BLaER1 (cell line): ENCODE measurements at regions not wholly inside any gene's neighbourhood (a gene's known extent, or its start where the extent isn't known, plus 50 kb on each side); places are given as distances from the start of the nearest gene placed in this dataset.
A peak's percentile ranks its signal among the peaks of the same experiment; 100 is the strongest.

Source experiments
- H3K27ac ChIP-seq: shearing (Covaris generic); formaldehyde crosslinking; 2 replicates; pipeline ENCODE4 v1.8.1; 2022
- H3K27me3 ChIP-seq: shearing (Covaris generic); formaldehyde crosslinking; 2 replicates; pipeline ENCODE4 v1.8.1; 2022
- H3K36me3 ChIP-seq: shearing (Covaris generic); formaldehyde crosslinking; 2 replicates; pipeline ENCODE4 v1.8.1; 2022
- H3K4me1 ChIP-seq: shearing (Covaris generic); formaldehyde crosslinking; 2 replicates; pipeline ENCODE4 v1.8.1; 2022
- H3K4me2 ChIP-seq: shearing (Covaris generic); formaldehyde crosslinking; 2 replicates; pipeline ENCODE4 v1.8.1; 2022
- H3K4me3 ChIP-seq: shearing (Covaris generic); formaldehyde crosslinking; 2 replicates; pipeline ENCODE4 v1.8.1; 2022
- H3K9ac ChIP-seq: shearing (Covaris generic); formaldehyde crosslinking; 2 replicates; pipeline ENCODE4 v1.8.1; 2022
- H3K9me3 ChIP-seq: shearing (Covaris generic); formaldehyde crosslinking; 2 replicates; pipeline ENCODE4 v1.8.1; 2022
- H4K20me1 ChIP-seq: shearing (Covaris generic); formaldehyde crosslinking; 2 replicates; pipeline ENCODE4 v1.8.1; 2022
- Cebpa-rat ChIP-seq: shearing (Covaris generic); IDR thresholded peaks from 2 replicates; pipeline ENCODE4 v1.8.1; 2022

DNA sequence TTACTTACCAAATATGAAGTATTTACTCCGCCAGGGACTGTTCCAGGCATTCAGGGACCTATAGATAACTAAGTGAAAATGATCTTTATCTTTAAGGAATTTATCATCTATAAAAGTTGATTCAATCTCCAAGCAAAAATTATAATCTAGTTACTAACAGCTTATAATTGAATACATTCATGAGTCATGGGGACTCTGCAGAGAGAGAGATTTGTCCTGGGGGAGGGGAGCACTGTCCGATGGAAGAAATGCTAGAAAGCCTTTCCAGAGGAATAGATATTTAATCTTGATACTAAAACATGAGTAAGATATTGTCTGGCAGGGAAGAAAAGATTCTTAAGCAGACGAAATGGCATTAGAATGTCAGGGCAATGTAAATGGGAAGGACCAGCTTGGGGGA is 139.3 kb downstream of the CD164 start:
- no peaks in the 10 kb centered on the region for H3K36me3 ChIP-seq
- TF ChIP-seq Cebpa-rat, result no peak
- H3K4me3 ChIP-seq, result no peak overlapping the region
- no peak overlapping the region for H3K4me2 ChIP-seq
- peaks cover 25% of the 10 kb centered on the region for H3K4me1 ChIP-seq
- no peak overlapping the region for H3K27ac ChIP-seq
- H3K9me3 ChIP-seq, result no peaks in the 10 kb centered on the region
- H3K9ac ChIP-seq, result no peak overlapping the region
- no peaks in the 10 kb centered on the region for H3K27me3 ChIP-seq
- no peaks in the 10 kb centered on the region for H4K20me1 ChIP-seq

DNA sequence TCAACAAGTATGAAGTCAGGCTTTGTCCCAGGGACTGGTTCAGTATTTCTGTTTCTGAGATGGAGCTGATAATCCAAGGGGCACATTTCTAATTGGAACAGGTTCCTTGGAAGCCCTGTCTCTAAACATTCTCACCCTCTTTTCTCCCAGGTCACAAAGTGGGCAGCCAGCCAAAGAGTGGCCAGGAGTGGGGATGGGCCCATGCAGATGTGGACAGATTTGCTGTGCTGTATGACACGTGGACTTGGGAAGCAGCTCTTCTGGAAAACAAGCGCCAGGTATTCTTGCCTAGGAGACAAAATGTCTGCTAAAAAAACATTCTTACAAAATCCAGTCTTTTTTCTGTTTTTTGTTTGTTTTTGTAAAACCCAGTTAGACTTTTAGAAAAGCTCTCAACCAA is 140.2 kb downstream of the CD164 start:
- no peak for TF ChIP-seq Cebpa-rat
- Histone ChIP-seq H3K9ac (no peak overlapping the region), H3K4me1 (peaks cover 25% of the 10 kb centered on the region), H3K27ac (no peak overlapping the region), H4K20me1 (no peaks in the 10 kb centered on the region), H3K9me3 (no peaks in the 10 kb centered on the region), H3K36me3 (no peaks in the 10 kb centered on the region), H3K4me3 (no peak overlapping the region), H3K27me3 (no peaks in the 10 kb centered on the region), H3K4me2 (no peak overlapping the region)

DNA sequence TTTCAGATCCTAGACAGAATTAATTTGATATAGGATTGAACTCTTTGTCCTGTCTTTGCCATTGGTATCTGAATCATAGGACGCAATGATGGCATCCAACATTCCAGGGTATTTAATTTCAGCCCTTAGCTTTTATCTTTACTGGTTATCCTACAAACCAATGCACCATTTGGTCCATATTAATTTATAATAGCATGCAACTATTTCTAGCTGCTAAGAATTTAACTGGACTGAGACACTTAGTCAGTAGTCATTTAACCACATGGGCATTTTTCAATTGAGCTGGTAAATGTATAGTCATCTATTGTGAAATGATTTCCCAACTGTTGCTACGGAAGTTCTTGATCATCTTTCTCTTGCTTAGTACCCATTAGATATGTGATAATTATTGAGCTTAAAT is 141.1 kb downstream of the CD164 start:
- no peaks in the 10 kb centered on the region for H3K36me3 ChIP-seq
- no peak overlapping the region for H3K27ac ChIP-seq
- H3K4me1 ChIP-seq, result peaks cover 25% of the 10 kb centered on the region
- no peaks in the 10 kb centered on the region for H3K9me3 ChIP-seq
- no peak overlapping the region for H3K9ac ChIP-seq
- no peak for TF ChIP-seq Cebpa-rat
- H3K4me2 ChIP-seq, result peak overlapping the region; percentile 79
- H4K20me1 ChIP-seq, result no peaks in the 10 kb centered on the region
- no peak overlapping the region for H3K4me3 ChIP-seq
- H3K27me3 ChIP-seq, result no peaks in the 10 kb centered on the region

DNA sequence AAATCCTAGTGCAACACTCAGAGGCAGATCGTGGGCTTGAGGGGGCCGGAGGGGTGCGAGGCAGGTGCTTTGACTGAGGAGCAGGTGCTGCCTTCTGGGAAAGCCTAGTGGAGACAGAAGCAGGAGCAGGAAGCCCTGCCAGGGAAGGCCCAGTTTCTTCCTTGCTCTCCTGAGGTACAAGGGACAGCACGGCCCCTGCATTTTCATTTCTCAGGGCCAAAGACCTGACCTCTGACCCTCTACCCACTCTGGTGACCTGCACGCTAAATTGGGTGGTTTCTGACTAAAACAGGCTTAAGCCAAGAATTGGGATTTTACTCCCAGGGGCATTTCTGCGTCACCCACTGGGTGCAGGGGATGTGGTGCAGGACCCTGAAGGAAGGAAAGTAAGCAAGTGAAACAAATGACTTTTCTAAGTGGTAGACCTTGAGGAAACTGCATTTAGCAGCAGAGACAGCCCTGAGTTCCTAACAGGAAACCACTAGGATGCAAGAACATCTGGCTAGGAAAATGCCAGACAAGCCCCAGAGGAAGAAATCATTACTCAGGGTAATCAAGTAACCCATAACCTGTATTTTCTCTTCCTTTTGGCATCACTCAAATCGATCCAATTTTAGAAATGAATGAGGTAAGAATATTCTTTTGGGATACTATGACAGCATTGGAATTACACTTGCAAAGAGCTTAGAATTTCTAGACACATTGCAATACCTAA is 141.7 kb downstream of the CD164 start:
- H3K36me3 ChIP-seq, result no peaks in the 10 kb centered on the region
- H3K27ac ChIP-seq, result peak overlapping the region; percentile 57
- no peak for TF ChIP-seq Cebpa-rat
- no peaks in the 10 kb centered on the region for H3K9me3 ChIP-seq
- H3K4me2 ChIP-seq, result peak overlapping the region; percentile 79
- no peak overlapping the region for H3K4me3 ChIP-seq
- peak overlapping the region; percentile 57 for H3K9ac ChIP-seq
- H4K20me1 ChIP-seq, result no peaks in the 10 kb centered on the region
- H3K4me1 ChIP-seq, result peaks cover 25% of the 10 kb centered on the region
- no peaks in the 10 kb centered on the region for H3K27me3 ChIP-seq

DNA sequence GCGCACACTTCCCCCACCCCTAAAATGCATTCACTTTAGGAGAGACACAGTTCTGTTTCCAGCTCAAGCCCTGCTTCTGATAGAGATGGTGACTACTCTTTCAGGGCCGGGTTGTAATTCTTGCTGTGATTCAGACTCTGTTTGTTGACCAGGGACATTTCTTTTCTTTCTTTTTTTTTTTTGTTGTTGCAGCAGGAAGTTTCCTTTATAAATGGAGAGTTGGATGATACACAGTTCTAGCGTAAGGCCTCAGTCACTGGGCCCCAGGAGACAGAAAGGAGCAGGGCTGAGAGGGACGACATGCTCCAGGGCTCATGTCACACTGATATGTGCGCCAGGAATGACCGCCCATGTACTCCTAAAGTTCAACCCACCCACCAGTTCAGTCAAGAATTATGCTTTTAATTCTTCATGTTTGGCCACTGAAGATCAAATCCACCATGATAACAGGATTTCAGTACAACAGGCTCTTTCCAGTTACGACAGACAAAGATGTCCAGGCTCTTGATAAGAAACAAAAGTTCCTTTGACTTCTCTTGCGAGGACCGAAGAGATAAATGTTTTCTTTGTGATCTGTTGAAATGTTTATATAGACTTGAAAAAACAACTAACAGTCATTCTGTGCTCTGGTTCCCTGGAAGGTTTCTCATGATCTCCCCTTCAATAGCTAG is 142.5 kb downstream of the CD164 start:
- H3K4me2 ChIP-seq, result peak overlapping the region; percentile 79
- H3K9me3 ChIP-seq, result no peaks in the 10 kb centered on the region
- peaks cover 25% of the 10 kb centered on the region for H3K4me1 ChIP-seq
- no peak for TF ChIP-seq Cebpa-rat
- H4K20me1 ChIP-seq, result no peaks in the 10 kb centered on the region
- H3K36me3 ChIP-seq, result no peaks in the 10 kb centered on the region
- H3K4me3 ChIP-seq, result no peak overlapping the region
- peak overlapping the region; percentile 57 for H3K9ac ChIP-seq
- H3K27me3 ChIP-seq, result no peaks in the 10 kb centered on the region
- peak overlapping the region; percentile 57 for H3K27ac ChIP-seq

DNA sequence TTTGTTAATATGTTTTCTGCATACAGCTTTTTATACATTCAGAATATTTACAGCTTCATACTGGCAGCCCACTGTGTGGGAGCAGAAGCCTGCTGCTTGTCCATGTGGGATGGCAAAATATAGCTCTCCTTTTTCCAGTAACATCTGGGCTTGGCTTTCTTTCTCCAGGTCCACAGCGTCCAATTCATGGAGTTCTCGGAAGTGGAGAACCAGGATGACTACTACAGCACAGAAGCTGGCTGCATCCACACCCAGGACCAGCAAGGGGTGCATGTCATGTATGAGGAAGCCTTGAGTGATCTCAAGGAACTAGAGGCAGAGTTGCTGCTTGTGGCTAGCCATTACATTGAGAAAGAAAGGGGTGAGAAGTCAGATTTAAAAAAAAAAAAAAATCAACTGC is 143.1 kb downstream of the CD164 start:
- no peaks in the 10 kb centered on the region for H3K36me3 ChIP-seq
- H3K4me1 ChIP-seq, result peaks cover 25% of the 10 kb centered on the region
- no peaks in the 10 kb centered on the region for H3K9me3 ChIP-seq
- H3K4me3 ChIP-seq, result no peak overlapping the region
- H3K27me3 ChIP-seq, result no peaks in the 10 kb centered on the region
- no peak overlapping the region for H3K27ac ChIP-seq
- H3K4me2 ChIP-seq, result 0 out of 2 replicates have a peak overlapping the region, but pooled peaks have one; percentile 1
- no peaks in the 10 kb centered on the region for H4K20me1 ChIP-seq
- TF ChIP-seq Cebpa-rat, result no peak
- H3K9ac ChIP-seq, result no peak overlapping the region

DNA sequence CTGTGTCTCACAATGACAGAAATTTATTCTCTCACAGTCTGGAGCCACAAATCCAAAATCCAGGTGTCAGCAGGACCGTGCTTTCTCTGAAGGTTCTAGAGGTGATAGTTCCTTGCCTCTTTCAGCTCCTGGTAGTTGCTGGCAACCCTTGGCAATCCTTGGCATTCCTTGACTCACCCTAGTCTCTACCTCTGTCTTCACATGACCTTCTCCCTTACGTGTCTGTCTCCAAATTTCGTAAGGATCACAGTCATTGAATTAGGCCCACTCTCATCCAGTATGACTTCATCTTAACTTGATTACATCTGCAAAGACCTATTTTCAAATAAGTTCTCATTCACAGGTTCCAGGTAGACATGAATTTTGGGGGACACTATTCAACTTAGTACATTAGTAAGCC is 143.1 kb downstream of the CEP57L1 start:
- Histone ChIP-seq H3K9me3 (no peaks in the 10 kb centered on the region), H3K9ac (no peak overlapping the region), H3K4me1 (peaks cover 25% of the 10 kb centered on the region), H3K4me3 (no peak overlapping the region), H3K27me3 (no peaks in the 10 kb centered on the region), H3K4me2 (no peak overlapping the region), H4K20me1 (no peaks in the 10 kb centered on the region), H3K27ac (no peak overlapping the region), H3K36me3 (no peaks in the 10 kb centered on the region)
- TF ChIP-seq Cebpa-rat, result no peak

DNA sequence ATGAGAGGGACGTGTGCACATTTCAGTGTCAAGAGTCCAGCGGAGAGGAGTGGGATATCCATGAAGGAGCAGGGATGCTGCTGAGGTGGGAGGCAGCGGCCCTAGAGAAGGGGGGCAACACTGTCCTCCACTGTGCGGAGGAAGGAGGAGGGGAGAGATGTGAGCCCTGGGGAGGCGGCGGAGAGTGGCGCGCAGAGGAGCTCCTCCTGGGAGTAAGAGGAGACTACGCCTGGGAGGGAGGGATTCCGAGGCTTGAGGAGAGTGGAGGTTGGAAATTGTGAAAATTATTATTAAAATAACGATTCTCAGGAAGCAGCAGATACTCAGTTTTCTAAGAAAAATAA is 142.7 kb downstream of the CEP57L1 start:
- H3K27ac ChIP-seq, result no peak overlapping the region
- no peak overlapping the region for H3K4me2 ChIP-seq
- H3K9ac ChIP-seq, result no peak overlapping the region
- H3K27me3 ChIP-seq, result no peaks in the 10 kb centered on the region
- no peak for TF ChIP-seq Cebpa-rat
- H3K4me3 ChIP-seq, result no peak overlapping the region
- H4K20me1 ChIP-seq, result no peaks in the 10 kb centered on the region
- H3K36me3 ChIP-seq, result no peaks in the 10 kb centered on the region
- H3K4me1 ChIP-seq, result peaks cover 25% of the 10 kb centered on the region
- no peaks in the 10 kb centered on the region for H3K9me3 ChIP-seq

DNA sequence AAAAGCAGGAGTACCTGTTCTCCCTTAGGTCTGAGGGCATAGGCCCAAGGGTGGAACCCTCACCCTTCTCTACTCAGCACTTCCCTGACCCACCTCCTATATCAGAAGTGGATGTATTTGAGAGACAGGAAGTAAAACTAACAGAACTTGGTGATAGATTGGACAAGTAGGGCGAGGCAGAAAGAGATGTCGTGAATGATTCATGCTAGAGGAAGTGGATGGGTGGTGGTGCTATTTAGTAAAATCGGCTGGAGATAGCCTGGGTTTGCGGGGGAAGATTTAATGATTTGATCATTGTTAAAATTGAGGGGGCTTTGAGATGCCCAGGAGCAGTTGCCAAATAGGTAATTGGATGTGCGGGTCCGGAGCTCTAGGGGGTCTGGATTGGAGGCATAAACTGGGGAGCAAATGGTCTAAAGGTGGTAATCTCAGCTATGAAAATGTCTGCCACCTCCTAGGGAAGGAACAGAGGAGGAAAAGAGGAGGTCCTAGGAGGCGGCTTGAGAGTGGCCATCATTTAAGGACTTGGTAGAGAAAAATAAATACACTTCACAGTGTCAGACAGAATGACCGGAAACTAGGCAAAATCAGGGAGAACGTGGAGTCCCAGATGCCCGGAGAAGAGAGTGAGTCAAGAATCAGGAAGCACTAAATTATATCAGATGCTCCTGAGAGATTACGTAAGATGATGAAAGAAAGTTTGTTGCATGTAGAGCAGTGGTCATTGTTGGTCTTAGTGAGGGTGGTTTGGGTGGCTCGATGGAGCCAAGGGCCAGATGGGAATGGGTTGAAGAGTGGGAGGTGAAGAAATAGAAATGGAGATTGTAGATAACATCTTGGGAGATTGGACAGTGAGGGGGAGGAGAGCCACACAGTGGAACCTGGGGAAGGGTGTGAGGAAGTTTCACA is 142.0 kb downstream of the CEP57L1 start:
- no peaks in the 10 kb centered on the region for H4K20me1 ChIP-seq
- no peaks in the 10 kb centered on the region for H3K36me3 ChIP-seq
- no peaks in the 10 kb centered on the region for H3K9me3 ChIP-seq
- H3K27ac ChIP-seq, result no peak overlapping the region
- peaks cover 25% of the 10 kb centered on the region for H3K4me1 ChIP-seq
- H3K4me2 ChIP-seq, result no peak overlapping the region
- no peak overlapping the region for H3K4me3 ChIP-seq
- no peaks in the 10 kb centered on the region for H3K27me3 ChIP-seq
- no peak for TF ChIP-seq Cebpa-rat
- H3K9ac ChIP-seq, result no peak overlapping the region
